ENCODE measurements at regions not wholly inside any gene's neighbourhood (a gene's known extent, or its start where the extent isn't known, plus 50 kb on each side); places are given as distances from the start of the nearest gene placed in this dataset.
"Not testable (repeated sequence)": the region's sequence is repeated elsewhere in the genome, so short reads cannot be mapped to it uniquely, and the experiment has no call there.

- peak; percentile 3 for DNase-seq (ENCODE audit: low read depth)
Measured at GRCh38 chr6:147909640-147910039, 401.1 kb downstream of the SAMD5 start.

GRCh38 chr6:147910281-147910680, 401.8 kb downstream of the SAMD5 start:
- no peak for DNase-seq (ENCODE audit: low read depth)

GRCh38 chr6:147911057-147911456, 402.6 kb downstream of the SAMD5 start:
- no peak for DNase-seq (ENCODE audit: low read depth)

- DNase-seq (ENCODE audit: low read depth), result no peak
Measured at GRCh38 chr6:147911686-147912085, 403.2 kb downstream of the SAMD5 start.

GRCh38 chr6:147922799-147923198, 414.3 kb downstream of the SAMD5 start:
- no peak for DNase-seq (ENCODE audit: low read depth)

GRCh38 chr6:147924598-147924997, 416.1 kb downstream of the SAMD5 start:
- no peak for DNase-seq (ENCODE audit: low read depth)

- DNase-seq (ENCODE audit: low read depth), result no peak
Measured at GRCh38 chr6:147925826-147926225, 416.8 kb upstream of the SASH1 start.

- DNase-seq (ENCODE audit: low read depth), result no peak
Measured at GRCh38 chr6:147930745-147931144, 411.9 kb upstream of the SASH1 start.

- no peak for DNase-seq (ENCODE audit: low read depth)
Measured at GRCh38 chr6:147933224-147933623, 409.4 kb upstream of the SASH1 start.

- no peak for DNase-seq (ENCODE audit: low read depth)
Measured at GRCh38 chr6:147935656-147936055, 407.0 kb upstream of the SASH1 start.

- no peak for DNase-seq (ENCODE audit: low read depth)
Measured at GRCh38 chr6:147936703-147937470, 405.8 kb upstream of the SASH1 start.

GRCh38 chr6:147941143-147941542, 401.5 kb upstream of the SASH1 start:
- DNase-seq (ENCODE audit: low read depth), result no peak

- DNase-seq (ENCODE audit: low read depth), result no peak
Measured at GRCh38 chr6:147942363-147942762, 400.3 kb upstream of the SASH1 start.

GRCh38 chr6:147944122-147944521, 398.5 kb upstream of the SASH1 start:
- DNase-seq (ENCODE audit: low read depth), result no peak

GRCh38 chr6:147947521-147947920, 395.1 kb upstream of the SASH1 start:
- DNase-seq (ENCODE audit: low read depth), result peak; percentile 14

- peak; percentile 3 for DNase-seq (ENCODE audit: low read depth)
Measured at GRCh38 chr6:147949981-147950622, 392.5 kb upstream of the SASH1 start.

- peak; percentile 15 for DNase-seq (ENCODE audit: low read depth)
Measured at GRCh38 chr6:147950623-147950987, 392.0 kb upstream of the SASH1 start.

- DNase-seq (ENCODE audit: low read depth), result no peak
Measured at GRCh38 chr6:147951726-147952125, 390.9 kb upstream of the SASH1 start.

GRCh38 chr6:147954938-147955337, 387.7 kb upstream of the SASH1 start:
- no peak for DNase-seq (ENCODE audit: low read depth)

- no peak for DNase-seq (ENCODE audit: low read depth)
Measured at GRCh38 chr6:147958683-147959082, 384.0 kb upstream of the SASH1 start.

GRCh38 chr6:147961481-147962141, 381.0 kb upstream of the SASH1 start:
- peak; percentile 2 for DNase-seq (ENCODE audit: low read depth)

- DNase-seq (ENCODE audit: low read depth), result not testable (repeated sequence)
Measured at GRCh38 chr6:147965448-147965847, 377.2 kb upstream of the SASH1 start.

GRCh38 chr6:147970970-147971369, 371.7 kb upstream of the SASH1 start:
- no peak for DNase-seq (ENCODE audit: low read depth)
